ENCODE measurements at regions not wholly inside any gene's neighbourhood (a gene's known extent, or its start where the extent isn't known, plus 50 kb on each side); places are given as distances from the start of the nearest gene placed in this dataset.

DNA sequence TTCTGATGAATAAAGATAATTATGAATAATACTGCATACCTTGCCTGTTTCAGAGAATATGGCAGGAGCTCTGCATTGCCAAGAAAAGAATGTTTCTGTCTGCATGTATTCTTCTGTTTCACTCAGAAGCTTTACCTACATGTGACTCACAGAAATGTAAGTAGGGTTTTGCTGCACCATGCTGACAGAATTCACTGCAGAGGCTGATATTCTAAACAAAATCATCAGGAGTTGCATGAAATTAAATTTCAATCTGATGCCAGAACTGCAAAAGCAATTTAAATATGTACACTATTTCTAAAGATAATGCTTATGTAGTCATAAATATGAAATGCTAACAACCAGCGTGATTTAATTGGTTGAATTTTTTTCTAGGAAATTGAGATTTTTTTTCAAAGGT, 332.8 kb upstream of the FSHR start:
- WGBS, 5 donors = 72 to 86% (median 77%) methylated on average over 1 of the region's 1 CpG
- H3K27ac ChIP-seq = no peak overlapping the region

DNA sequence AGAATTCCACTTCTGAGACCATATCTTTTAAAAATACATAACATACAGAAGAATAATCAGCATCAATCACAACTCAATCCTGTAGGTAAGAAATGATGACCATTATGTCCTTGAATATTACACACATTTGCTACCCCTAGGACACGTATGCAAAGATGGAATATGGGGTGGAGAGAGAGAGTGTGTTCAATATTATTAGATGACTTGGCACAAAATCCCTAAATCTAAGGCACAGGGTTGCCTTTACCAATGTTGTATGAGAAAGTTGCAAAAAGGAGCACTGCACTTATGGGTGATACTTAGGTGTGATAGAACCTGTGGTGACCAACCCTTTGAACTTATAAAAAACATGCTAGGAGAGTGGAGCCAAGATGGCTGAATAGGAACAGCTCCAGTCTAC, 326.2 kb upstream of the FSHR start:
- TF ChIP-seq EP300 (IDR thresholded peaks at IDR 0.05) = no peak
- TF ChIP-seq POLR2A (IDR thresholded peaks at IDR 0.05) = no peak
- TF ChIP-seq POLR2AphosphoS5 (IDR thresholded peaks at IDR 0.05) = no peak
- TF ChIP-seq, protein P1, sequence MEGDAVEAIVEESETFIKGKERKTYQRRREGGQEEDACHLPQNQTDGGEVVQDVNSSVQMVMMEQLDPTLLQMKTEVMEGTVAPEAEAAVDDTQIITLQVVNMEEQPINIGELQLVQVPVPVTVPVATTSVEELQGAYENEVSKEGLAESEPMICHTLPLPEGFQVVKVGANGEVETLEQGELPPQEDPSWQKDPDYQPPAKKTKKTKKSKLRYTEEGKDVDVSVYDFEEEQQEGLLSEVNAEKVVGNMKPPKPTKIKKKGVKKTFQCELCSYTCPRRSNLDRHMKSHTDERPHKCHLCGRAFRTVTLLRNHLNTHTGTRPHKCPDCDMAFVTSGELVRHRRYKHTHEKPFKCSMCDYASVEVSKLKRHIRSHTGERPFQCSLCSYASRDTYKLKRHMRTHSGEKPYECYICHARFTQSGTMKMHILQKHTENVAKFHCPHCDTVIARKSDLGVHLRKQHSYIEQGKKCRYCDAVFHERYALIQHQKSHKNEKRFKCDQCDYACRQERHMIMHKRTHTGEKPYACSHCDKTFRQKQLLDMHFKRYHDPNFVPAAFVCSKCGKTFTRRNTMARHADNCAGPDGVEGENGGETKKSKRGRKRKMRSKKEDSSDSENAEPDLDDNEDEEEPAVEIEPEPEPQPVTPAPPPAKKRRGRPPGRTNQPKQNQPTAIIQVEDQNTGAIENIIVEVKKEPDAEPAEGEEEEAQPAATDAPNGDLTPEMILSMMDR (IDR thresholded peaks at IDR 0.05) = no peak
- H3K27me3 ChIP-seq = no peaks in the 10 kb centered on the region
- H3K36me3 ChIP-seq = no peaks in the 10 kb centered on the region
- WGBS, 5 donors = 57 to 74% (median 62%) methylated on average over 1 of the region's 1 CpG
- H3K4me3 ChIP-seq = no peak overlapping the region
- intact Hi-C loops (cut with DNase I; ENCODE audit: low total_unique reads) = no loop called here
- H3K4me1 ChIP-seq = no peaks in the 10 kb centered on the region
- no peak for DNase-seq
- peaks cover 0 to 14% (median 3%) of the 10 kb centered on the region in 4 donors for H3K9me3 ChIP-seq
- H3K27ac ChIP-seq = no peak overlapping the region

More for the DNA sequence above, 332.8 kb upstream of the FSHR start:
- intact Hi-C loops (cut with DNase I; ENCODE audit: low total_unique reads) = no loop called here
- DNase-seq = no peak
- H3K4me1 ChIP-seq = no peaks in the 10 kb centered on the region
- no peaks in the 10 kb centered on the region for H3K36me3 ChIP-seq
- H3K27me3 ChIP-seq = no peaks in the 10 kb centered on the region
- H3K4me3 ChIP-seq = no peak overlapping the region
- TF ChIP-seq, protein P1 (IDR thresholded peaks at IDR 0.05) = no peak
- TF ChIP-seq POLR2A (IDR thresholded peaks at IDR 0.05) (no peak), EP300 (IDR thresholded peaks at IDR 0.05) (no peak), POLR2AphosphoS5 (IDR thresholded peaks at IDR 0.05) (no peak)
- H3K9me3 ChIP-seq = no peaks in the 10 kb centered on the region

DNA sequence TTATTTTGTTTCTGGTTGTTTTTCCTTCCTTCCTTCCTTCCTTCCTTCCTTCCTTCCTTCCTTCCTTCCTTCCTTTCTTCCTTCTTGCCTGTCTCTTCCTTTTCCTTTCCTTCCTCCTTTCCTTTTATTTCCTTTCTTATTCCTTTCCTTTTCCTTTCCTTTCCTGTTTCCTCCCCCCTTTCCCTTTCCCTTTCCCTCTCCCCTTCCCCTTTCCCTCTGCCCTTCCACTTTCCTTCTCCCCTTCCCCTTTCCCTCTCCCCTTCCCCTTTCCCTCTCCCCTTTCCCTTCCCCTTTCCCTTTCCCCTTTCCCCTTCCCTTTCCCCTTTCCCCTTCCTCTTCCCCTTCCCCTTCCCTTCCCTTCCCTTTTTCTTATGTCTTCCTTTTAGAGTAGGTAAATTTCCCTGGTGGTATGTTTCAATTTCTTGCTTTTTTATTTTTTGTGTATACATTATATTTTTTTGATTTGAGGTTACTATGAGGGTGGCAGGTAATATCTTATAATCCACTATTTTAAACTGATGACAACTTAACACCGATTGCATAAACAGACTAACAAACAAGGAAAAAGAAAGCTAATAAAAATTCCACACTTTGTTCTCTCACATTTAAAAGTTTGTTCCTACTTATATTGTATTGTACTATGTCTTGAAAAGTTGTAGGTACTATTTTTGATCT, 311.0 kb upstream of the FSHR start:
- Histone ChIP-seq H3K36me3 (no peaks in the 10 kb centered on the region), H3K27ac (no peak overlapping the region), H3K27me3 (no peaks in the 10 kb centered on the region), H3K4me1 (no peaks in the 10 kb centered on the region), H3K4me3 (no peak overlapping the region), H3K9me3 (peaks cover 0 to 11% (median 8%) of the 10 kb centered on the region in 4 donors)
- WGBS, 5 donors = 73 to 93% (median 88%) methylated on average over 1 of the region's 1 CpG
- no peak for DNase-seq
- intact Hi-C loops (cut with DNase I; ENCODE audit: low total_unique reads) = no loop called here
- no peak for TF ChIP-seq POLR2AphosphoS5 (IDR thresholded peaks at IDR 0.05)
- TF ChIP-seq, protein P1 (IDR thresholded peaks at IDR 0.05) = no peak
- TF ChIP-seq EP300 (IDR thresholded peaks at IDR 0.05) = no peak
- TF ChIP-seq POLR2A (IDR thresholded peaks at IDR 0.05) = no peak

DNA sequence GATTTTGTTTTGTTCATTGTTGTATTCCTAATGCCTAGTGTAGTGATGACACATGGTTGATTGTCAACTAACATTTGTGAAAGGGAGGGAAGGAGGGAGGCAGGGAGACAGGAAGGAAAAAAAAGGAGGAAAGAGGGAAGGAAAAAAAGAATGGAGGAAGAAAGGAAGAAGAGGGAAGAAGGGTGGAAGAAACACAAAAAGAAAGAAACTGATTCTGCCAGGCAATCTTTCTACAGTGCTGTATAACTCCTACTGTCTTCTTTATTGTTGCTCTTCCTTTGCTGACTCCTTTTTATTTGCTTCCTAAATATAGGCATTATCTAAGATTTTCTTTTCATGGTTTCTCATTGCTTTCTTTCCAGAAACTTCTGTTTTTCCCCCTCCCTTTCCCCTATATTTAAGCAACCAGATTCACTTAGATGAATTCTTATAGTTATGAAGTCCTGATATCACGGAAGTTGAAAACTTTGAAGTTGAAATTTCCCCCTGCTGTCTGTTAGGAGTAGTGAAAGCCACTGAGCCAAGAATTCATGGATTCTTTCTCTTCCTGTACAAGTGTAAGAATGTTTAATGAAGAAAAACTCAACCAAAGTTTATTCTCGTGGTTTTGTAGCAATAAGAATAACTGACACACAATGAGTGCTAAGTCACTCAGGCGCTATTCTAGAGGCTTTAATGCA, 305.1 kb upstream of the FSHR start:
- WGBS, 5 donors = 73 to 76% (median 75%) methylated on average over 3 of the region's 3 CpGs

More for the DNA sequence above, 305.1 kb upstream of the FSHR start:
- intact Hi-C loops (cut with DNase I; ENCODE audit: low total_unique reads) = no loop called here
- H3K9me3 ChIP-seq = peaks cover 0 to 2% (median under 1%) of the 10 kb centered on the region in 4 donors
- TF ChIP-seq POLR2AphosphoS5 (IDR thresholded peaks at IDR 0.05) (no peak), POLR2A (IDR thresholded peaks at IDR 0.05) (no peak), EP300 (IDR thresholded peaks at IDR 0.05) (no peak)
- no peaks in the 10 kb centered on the region for H3K27me3 ChIP-seq
- H3K36me3 ChIP-seq = no peaks in the 10 kb centered on the region
- H3K27ac ChIP-seq = no peak overlapping the region
- no peaks in the 10 kb centered on the region for H3K4me1 ChIP-seq
- H3K4me3 ChIP-seq = no peak overlapping the region
- DNase-seq = no peak

All from stomach (tissue), 8 donors.